ENCODE measurements at regions not wholly inside any gene's neighbourhood (a gene's known extent, or its start where the extent isn't known, plus 50 kb on each side); places are given as distances from the start of the nearest gene placed in this dataset.

GRCh38 chr7:52455571-52455970 is 579.9 kb upstream of the POM121L12 start:
- no peak overlapping the region for H3K27ac ChIP-seq
- H3K9me3 ChIP-seq: no peaks in the 10 kb centered on the region
- no peaks in the 10 kb centered on the region for H3K27me3 ChIP-seq
- intact Hi-C loops (cut with DNase I): no loop called here
- H3K36me3 ChIP-seq: no peaks in the 10 kb centered on the region
- WGBS, 3 donors: 88 to 92% (median 89%) methylated on average over 8 of the region's 8 CpGs
- H3K4me1 ChIP-seq (ENCODE audit: insufficient read depth): no peaks in the 10 kb centered on the region
- DNase-seq: no peak
- H3K4me3 ChIP-seq: no peak overlapping the region
- no peak for TF ChIP-seq CTCF (IDR thresholded peaks at IDR 0.05)
- TF ChIP-seq EP300 (IDR thresholded peaks at IDR 0.05): no peak
- no peak for TF ChIP-seq POLR2A (IDR thresholded peaks at IDR 0.05)

- no peaks in the 10 kb centered on the region for H3K9me3 ChIP-seq
- no peaks in the 10 kb centered on the region for H3K36me3 ChIP-seq
- H3K27me3 ChIP-seq: no peaks in the 10 kb centered on the region
- no peak overlapping the region for H3K27ac ChIP-seq
- H3K4me1 ChIP-seq (ENCODE audit: insufficient read depth): no peaks in the 10 kb centered on the region
- H3K4me3 ChIP-seq: no peak overlapping the region
- WGBS, 3 donors: 67 to 76% (median 71%) methylated on average over 3 of the region's 3 CpGs
- no peak for DNase-seq
- TF ChIP-seq CTCF (IDR thresholded peaks at IDR 0.05) (no peak), EP300 (IDR thresholded peaks at IDR 0.05) (no peak), POLR2A (IDR thresholded peaks at IDR 0.05) (no peak)
- intact Hi-C loops (cut with DNase I): no loop called here
Observed at GRCh38 chr7:52450816-52451215, 584.6 kb upstream of the POM121L12 start.

- Histone ChIP-seq H3K27me3 (no peaks in the 10 kb centered on the region), H3K4me3 (no peak overlapping the region), H3K36me3 (no peaks in the 10 kb centered on the region), H3K9me3 (no peaks in the 10 kb centered on the region), H3K27ac (no peak overlapping the region), H3K4me1 (ENCODE audit: insufficient read depth) (no peaks in the 10 kb centered on the region)
- intact Hi-C loops (cut with DNase I): no loop called here
- TF ChIP-seq POLR2A (IDR thresholded peaks at IDR 0.05) (no peak), CTCF (IDR thresholded peaks at IDR 0.05) (no peak), EP300 (IDR thresholded peaks at IDR 0.05) (no peak)
- WGBS, 3 donors: 60 to 68% (median 66%) methylated on average over 3 of the region's 3 CpGs
- DNase-seq: no peak
Observed at GRCh38 chr7:52447581-52448180, 587.8 kb upstream of the POM121L12 start.

GRCh38 chr7:52436278-52436677 is 599.2 kb upstream of the POM121L12 start:
- H3K27me3 ChIP-seq: no peaks in the 10 kb centered on the region
- WGBS, 3 donors: 91 to 95% (median 93%) methylated on average over 4 of the region's 4 CpGs
- no peak overlapping the region for H3K27ac ChIP-seq
- H3K4me3 ChIP-seq: no peak overlapping the region
- no peaks in the 10 kb centered on the region for H3K36me3 ChIP-seq
- TF ChIP-seq EP300 (IDR thresholded peaks at IDR 0.05) (no peak), CTCF (IDR thresholded peaks at IDR 0.05) (no peak), POLR2A (IDR thresholded peaks at IDR 0.05) (no peak)
- intact Hi-C loops (cut with DNase I): no loop called here
- no peaks in the 10 kb centered on the region for H3K4me1 ChIP-seq (ENCODE audit: insufficient read depth)
- DNase-seq: no peak
- H3K9me3 ChIP-seq: no peaks in the 10 kb centered on the region
